ENCODE measurements at regions not wholly inside any gene's neighbourhood (a gene's known extent, or its start where the extent isn't known, plus 50 kb on each side); places are given as distances from the start of the nearest gene placed in this dataset.

- H3K4me2 ChIP-seq: no peak overlapping the region
- H2AFZ ChIP-seq: no peak overlapping the region; the same call in 1 of the 2 replicates
- no peak overlapping the region for H3K27ac ChIP-seq (ENCODE audit: low read depth)
- Mint-ChIP-seq H3K27ac (no peak overlapping the region), H3K27me3 (ENCODE audit: insufficient read depth, low read depth, poor library complexity) (peaks cover 6% of the 10 kb centered on the region), H3K4me1 (peaks cover 38% of the 10 kb centered on the region), H3K36me3 (ENCODE audit: low read depth) (no peaks in the 10 kb centered on the region), H3K9me3 (no peaks in the 10 kb centered on the region), H3K4me3 (no peak overlapping the region)
- no peak for DNase-seq (ENCODE audit: low spot score)
- H3K27me3 ChIP-seq (ENCODE audit: insufficient read depth): no peaks in the 10 kb centered on the region
- no peaks in the 10 kb centered on the region for H4K20me1 ChIP-seq (replicated peaks; ENCODE audit: insufficient read depth)
- H3K4me1 ChIP-seq (ENCODE audit: insufficient read depth): peaks cover 18% of the 10 kb centered on the region
- H3F3A ChIP-seq (replicated peaks; ENCODE audit: low read depth): no peaks in the 10 kb centered on the region
- H3K79me2 ChIP-seq (replicated peaks; ENCODE audit: insufficient read depth): no peaks in the 10 kb centered on the region
- no peak overlapping the region for H3K4me3 ChIP-seq
- ATAC-seq: no peak
- no peaks in the 10 kb centered on the region for H3K9me2 ChIP-seq (ENCODE audit: insufficient read depth)
- no peak for TF ChIP-seq EZH2 (IDR thresholded peaks at IDR 0.05; ENCODE audit: low read depth, unreplicated experiment)
- no peak for TF ChIP-seq ZNF331 (CRISPR knock-in tag; IDR thresholded peaks at IDR 0.05; ENCODE audit: low read depth)
- TF ChIP-seq ZNF462 (CRISPR knock-in tag; IDR thresholded peaks at IDR 0.05): no peak
- TF ChIP-seq CREB1 (CRISPR knock-in tag; IDR thresholded peaks at IDR 0.05; ENCODE audit: low read depth): no peak
- TF ChIP-seq POLR2AphosphoS5 (IDR thresholded peaks at IDR 0.05; ENCODE audit: low read depth): no peak
- TF ChIP-seq STAT1 (IDR thresholded peaks at IDR 0.05; ENCODE audit: unreplicated experiment): no peak
- TF ChIP-seq ZNF114 (CRISPR knock-in tag; IDR thresholded peaks at IDR 0.05): no peak
- TF ChIP-seq NANOG (IDR thresholded peaks at IDR 0.05; ENCODE audit: borderline replicate concordance): no peak
- TF ChIP-seq EZH2phosphoT487 (IDR thresholded peaks at IDR 0.05; ENCODE audit: unreplicated experiment): no peak
- no peak for TF ChIP-seq CTCF (conservative IDR thresholded peaks at IDR 0.05; ENCODE audit: low read depth in 2 of 2)
- no peak for TF ChIP-seq REST (IDR thresholded peaks at IDR 0.05; ENCODE audit: unreplicated experiment)
- TF ChIP-seq ETS1 (IDR thresholded peaks at IDR 0.05): no peak
- TF ChIP-seq JUNB (IDR thresholded peaks at IDR 0.05; ENCODE audit: unreplicated experiment): no peak
- no peaks in the 10 kb centered on the region for H3K36me3 ChIP-seq (ENCODE audit: insufficient read depth)
These were observed 167.0 kb downstream of the COG6 start for GRCh38 chr13:39822437-39822836.

Measured in GM23338 (cell line).